Fibroblast of skin of left quadriceps (primary cell): ENCODE measurements at regions not wholly inside any gene's neighbourhood (a gene's known extent, or its start where the extent isn't known, plus 50 kb on each side); places are given as distances from the start of the nearest gene placed in this dataset.
A peak's percentile ranks its signal among the peaks of the same experiment; 100 is the strongest.

Experiments used
- DNase-seq, 2 experiments: peaks; one replicate each; pipeline ENCODE4 v3.0.0-alpha.2; 2013; ENCODE audit warnings: low read depth in 2 of 2

DNA sequence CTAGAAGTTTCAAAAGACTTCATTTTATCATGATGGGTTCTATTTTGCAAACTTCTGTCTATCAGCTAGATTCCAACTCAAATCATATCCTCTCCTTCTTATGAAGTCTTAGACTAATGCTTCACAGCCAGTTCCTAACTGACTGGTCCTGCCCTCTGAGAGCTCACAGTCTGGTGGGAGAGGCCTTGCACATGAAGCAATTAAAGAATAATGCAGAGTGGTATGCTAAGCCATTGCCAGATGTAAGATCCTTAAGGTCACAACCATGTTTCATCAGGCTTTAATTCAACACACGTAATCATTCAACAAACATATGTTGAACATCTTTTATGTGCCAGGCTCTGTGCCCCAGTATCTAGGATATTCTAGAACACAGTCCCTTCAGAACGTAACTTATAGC lies 125.8 kb upstream of the TMPO start:
- no peak for DNase-seq

DNA sequence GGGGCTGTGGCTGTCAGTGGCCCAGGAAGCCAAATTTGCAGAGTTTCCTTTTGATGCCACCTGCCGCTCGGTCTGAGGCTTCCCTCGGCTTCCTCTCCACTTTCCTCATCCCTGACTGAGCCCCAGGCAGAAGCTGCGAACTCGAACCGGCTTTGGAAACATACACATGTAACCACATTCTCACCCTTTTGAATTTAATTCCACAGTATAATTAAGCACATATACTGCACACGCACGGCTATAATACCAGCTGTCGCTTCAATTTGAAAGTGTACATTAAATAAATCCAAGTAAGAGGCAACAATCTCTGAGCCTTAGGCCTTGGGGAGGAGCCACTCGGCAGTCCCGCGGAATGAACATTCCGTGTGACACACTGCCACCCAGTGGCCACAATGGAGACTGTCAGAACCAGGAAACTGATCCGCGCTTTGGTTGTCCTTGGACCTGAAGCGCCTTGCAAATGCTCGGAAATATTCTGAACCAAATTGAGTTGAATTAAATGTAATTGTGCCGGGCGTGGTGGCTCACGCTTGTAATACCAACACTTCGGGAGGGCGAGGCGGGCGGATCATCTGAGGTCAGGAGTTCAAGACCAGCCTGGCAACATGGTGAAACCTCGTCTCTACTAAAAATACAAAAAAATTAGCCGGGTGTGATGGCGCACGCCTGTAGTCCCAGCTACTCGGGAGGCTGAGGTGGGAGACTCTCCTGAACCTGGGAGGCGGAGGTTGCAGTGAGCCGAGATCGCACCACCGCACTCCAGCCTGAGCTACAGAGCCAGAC lies 117.9 kb upstream of the TMPO start:
- peak; percentile 39 to 46 for DNase-seq

DNA sequence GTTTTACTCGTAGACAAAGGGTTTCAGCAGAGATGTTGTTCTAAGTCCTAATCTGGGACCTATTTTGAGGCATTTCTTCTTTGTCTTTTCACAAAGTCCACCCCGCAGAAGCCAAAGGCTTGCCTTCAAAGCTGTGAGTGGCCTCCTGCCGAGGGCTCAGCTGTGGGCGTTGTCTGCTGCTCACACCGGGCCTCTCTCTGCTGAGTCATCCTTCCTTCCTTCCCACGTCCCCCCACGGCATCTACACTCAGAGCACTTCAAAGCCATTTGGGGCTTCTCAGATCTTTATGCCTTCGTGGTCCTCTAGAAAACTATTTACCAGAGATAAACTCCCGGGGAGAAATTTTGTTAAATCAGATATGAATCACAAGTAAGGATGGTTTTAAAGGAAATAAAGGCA lies 115.9 kb upstream of the TMPO start:
- peak; percentile 42 to 49 for DNase-seq

DNA sequence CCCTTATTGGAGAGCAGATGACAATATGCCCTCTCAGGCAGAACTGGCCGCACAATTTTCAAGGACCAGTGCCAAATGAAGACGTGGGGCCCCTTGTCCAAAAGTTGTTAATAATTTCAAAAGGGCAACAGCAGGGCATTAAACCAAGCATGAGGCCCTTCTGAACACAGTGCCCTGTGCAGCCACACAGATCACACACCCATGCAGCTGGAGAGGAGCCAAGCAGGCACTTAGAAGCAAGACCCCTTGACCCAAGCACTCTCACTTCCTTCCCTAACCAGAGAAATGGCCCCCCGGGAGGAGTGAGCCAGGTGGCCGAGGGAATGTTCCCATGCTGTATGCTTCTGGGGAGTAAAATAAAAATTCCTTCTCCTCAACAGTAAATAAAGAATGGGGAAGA lies 114.0 kb upstream of the TMPO start:
- DNase-seq, result no peak

DNA sequence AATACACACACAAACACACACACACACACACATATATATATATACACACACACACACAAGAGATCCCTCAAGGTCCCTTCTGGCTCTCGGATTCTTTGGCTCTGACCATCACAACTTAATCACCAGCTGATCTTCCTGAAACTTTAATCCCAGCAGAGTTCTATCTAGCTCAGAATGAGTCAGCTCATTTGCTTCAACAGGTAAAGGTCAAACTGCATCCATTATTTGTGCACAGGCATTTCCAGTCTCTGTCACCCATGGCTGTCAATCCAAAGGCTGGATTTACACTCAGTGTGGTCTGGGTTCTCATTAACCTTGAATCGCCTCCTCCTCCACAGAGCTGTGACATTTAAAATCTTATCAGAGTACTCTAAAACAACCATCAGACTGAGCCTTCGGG lies 113.3 kb upstream of the TMPO start:
- no peak for DNase-seq

DNA sequence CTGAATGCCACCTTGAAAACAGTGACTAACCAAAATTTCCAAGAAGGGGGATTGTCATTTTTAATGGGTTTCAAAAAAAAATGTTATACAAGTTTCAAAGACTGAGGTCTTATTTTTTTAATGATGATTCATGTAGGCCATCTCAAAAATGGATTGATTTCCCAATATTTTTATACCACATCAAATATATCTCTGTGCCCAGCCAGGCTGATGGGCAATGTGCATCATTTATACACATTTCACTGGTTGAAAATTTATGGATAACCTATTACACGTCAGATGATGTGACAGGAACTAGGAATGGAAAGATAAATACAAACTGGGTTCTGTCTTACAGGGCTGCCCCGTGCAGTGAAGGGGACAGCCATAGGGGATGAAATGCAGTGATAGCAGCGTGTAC lies 112.7 kb upstream of the TMPO start:
- DNase-seq, result no peak

DNA sequence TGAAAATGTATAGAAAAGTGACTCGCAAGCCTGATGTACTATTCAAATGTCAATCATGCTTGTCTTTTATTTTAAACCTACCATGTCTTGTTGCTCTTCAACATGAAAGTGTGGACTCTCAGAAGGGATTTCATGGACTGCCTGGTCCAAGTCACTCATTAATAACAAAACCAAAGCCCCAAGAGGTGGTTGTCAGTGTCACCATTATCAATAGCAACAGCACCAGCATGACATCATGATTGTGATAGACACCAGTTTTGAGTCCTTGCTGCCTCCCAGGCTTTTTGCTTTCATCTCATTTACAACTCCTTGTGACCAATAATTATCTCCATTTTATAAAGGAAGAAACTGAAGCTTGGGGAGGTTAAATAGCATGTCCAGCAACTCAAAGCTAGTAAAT lies 112.0 kb upstream of the TMPO start:
- DNase-seq, result no peak

DNA sequence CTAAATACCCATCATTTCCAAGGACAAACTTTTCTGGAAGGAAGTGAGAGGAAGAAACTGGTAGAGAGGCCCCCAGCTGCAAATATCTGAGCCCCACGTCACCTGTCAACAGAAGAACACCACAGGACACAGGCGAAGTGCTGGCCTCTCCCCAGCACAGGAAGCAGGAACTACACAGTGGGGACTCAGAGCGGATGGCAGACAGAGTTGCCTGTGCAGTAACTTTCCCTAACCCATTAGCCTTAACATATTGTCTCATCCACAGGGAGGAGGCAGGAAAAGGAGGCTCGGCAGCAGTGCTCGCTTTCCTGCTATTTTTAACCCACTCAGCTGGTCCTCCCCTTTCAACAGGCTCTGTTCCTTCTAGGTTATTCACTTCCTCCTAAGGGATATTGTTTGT lies 111.5 kb upstream of the TMPO start:
- no peak for DNase-seq

DNA sequence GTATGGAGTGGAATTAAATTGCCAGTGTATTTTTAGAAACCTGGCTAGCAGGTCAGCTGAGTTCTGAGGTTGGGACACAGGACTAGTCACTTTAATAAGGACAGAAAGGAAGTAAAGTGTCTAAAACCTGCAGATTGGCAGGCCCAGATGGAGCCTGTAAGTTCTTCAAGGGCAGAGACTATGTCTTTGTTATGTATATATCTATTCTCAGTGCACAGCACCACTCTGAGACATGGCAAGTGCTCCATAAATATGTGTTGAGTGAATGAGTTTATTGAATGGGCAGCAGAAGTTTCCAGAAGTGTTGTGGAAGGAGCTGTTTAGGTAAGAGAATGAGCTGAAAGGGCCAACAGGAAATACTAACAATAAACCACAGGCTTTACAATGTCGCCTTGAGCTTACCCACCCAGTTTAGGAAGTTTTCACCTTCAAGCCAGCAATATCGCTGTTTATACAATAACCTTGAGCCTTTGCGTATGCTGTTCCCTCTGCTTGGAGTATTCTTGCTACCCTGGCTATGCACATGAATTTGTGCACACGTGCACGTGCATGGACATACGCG lies 109.5 kb upstream of the TMPO start:
- DNase-seq, result no peak

DNA sequence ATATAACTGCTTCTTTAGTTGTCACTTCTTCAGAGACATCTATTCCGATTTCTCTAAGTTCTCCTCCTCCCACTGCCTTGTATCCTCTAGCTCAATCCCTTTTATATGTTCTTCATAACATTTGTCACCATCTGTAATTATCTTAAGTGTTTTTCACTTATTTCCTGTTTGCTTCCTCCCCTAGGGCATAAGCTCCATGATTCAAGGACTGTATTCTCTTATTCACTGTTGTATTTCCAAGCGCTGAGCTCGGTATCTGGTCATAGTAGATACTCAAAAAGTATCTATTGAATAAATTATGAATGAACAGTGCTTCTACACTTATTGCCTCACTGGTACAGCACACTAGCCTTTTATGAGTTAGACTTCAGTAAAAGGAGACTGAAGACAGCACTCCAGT lies 109.0 kb upstream of the TMPO start:
- DNase-seq, result no peak

DNA sequence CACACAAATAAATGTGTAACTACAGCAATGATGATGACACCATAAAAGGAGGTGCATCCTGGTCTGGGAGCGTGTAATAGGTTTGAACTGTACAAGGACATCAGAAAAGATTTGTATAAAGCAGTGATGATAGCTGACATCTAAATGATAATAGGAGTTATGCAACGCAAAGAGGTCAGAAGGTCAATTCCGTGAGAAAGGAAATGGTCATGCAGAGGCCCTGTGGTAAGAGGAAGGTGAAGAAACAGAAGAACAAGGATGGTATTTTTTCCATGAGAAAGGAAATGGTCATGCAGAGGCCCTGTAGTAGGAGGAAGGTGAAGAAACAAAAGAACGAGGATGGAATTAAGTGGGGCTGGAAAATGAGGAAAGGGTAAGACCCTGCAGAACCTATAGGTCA lies 106.7 kb upstream of the TMPO start:
- no peak for DNase-seq

DNA sequence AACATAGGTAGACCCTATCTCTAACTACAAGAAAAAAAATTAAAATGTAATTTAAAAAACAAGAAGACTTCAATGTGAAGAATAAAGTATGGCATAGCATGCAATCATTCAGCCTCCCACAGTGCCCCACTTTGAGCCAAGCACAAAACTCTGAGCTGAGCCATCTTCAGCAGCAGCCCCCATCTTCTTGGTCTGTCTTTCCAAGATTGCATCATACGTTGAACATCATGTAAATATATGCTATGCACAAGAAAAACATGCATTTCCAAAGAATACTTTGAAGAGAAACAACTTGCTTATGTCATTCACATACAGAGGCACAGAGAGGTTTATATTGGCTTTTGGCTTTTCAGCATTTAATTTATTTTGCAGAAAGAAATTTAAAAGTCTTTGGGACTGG lies 105.8 kb upstream of the TMPO start:
- no peak for DNase-seq

DNA sequence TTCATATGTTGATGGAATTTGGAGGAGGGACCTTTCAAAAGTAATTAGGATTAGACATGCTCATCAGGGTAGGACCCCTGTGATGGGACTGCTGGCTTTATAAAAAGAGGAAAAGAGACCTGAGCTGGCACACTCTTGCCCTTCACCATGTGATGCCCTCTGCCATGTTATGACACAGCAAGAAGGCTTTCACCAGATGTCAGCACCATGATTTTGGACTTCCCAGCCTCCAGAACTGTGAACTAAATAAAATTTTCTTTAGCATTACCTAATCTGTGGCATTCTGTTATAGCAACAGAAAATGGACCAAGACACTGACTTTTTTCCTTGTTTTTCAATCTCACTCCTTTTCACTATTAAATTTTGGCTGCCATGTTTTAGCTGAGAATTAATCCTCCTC lies 105.0 kb upstream of the TMPO start:
- no peak for DNase-seq

DNA sequence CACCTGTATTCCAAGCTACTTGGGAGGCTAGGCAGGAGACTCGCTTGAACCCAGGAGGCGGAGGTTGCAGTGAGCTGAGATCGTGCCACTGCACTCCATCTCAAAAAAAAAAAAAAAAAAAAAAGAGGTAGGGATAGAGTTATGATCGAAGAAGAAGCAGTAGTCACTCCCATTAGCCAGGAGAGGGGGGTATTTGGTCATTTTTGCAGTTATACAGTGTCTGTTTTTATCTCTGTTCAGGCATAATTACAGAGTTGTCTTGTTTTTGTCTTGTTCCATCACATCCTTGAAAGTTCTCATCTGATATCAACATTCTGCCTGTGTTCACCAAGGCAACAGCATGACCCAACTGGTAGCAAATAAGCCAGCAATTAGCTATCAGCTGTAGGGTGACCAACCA lies 98.5 kb upstream of the TMPO start:
- DNase-seq, result peak; percentile 49 to 51

DNA sequence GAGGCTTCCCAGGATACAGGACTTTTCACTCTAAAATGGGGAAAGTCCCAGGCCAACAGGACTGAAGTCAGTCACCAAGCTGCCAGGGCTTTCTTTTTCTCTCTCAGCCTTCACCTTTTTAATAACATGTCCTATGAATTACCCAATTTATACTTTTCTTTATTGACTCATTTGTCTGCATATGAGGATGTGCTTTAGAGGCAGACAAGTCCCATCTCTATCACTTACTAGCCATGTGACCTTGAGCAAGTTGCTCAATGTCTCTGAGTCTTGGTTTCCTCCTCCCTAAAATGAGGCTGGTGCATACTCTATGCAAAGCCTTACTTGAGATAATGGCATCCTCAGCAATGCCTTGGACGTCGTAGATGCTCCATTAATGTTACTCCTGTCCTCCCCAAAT lies 98.1 kb upstream of the TMPO start:
- no peak for DNase-seq

DNA sequence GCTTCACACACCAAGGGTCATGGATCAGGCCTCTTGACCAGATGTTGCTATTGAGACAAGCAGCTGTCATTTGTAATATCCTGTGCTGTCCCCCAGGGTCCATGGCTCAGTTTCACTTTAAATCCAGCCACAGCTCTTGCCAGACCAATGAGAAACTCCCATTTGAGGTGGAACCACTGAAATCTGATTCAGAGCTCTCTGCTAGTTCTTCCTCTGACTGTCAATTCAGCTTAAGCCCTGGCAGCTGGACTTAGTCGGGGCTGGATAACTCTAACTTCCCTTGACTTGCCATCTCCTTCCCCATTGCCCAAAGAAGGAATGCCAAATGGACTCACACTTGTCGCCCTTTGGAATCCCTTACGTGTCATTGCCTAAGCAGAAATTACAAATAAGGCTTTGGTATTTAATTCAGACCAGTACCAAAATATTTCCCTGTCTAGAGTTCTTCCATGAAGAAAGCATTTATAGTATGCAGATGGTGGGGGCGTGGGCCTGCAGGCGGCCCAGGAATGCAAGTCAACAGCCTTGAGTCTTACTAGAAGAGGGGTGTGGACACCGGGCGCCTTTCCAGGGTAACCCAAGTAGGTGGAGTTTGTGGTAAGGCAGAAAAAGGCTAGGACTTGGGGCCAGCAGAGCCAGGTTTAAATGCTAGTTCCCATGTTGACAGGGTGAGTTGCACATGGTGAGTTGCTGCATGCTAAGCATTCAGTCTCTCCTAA lies 96.9 kb upstream of the TMPO start:
- DNase-seq, result peak; percentile 96 to 97

DNA sequence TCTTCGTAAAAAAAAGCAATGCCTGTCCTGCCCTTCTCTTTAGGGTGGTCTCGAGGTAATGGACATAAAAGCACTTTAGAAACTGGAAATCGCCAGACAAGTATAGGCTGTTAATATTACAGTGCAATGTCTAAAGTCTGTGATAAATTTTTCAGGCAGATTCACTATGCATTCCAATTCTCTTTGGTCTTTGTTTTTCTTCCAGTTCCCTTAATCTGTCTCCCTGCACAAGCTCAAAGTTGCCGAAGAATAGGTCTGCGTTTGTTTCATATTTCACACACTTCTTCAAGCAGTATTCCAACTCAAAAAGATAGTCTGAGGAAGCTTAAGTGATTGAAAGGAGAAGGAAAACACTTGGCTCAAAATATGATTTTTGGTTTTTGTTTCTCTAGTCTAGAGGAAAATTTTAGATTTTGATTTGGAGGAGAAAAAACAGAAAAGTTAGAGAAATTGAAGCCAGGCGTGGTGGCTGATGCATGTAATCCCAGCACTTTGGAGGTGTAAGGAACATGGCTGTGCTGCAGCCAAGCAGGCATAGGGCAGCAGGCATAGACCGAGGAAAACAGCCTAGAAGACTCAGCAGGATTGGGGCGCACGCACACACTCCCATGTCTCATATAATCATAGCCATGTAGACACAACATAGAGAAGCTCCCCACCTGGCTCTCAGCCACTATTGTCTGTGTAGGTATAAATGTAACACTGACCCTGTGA lies 96.2 kb upstream of the TMPO start:
- no peak for DNase-seq

DNA sequence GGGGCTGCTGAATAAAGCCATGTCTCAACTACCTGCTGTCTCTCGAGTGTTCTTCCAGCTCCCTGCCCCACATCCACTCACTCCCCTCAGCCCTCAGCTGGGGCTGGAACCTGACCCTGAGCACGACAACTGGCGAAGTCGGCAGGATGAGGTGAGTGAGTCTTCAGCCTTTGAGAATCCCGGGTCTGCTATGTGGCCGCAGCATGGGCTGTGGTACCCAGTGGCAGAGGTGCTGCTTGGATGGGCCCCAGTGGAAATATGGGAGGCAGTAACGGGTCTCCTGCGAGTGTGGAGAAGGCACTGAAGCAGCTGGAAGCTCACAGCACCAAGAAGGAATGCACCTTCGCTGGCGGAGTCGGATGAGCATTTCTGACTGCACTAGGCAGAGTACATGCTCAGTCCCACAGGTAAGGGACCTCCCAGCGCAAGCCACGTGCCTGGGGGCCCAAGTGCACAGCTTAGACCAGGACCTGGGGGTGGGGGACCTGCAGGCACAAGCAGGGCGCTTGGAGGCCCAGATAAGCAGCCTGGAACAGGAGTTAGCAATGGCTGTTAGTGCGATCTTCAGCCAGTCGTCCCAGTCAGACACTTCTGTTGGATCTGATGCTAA lies 95.5 kb upstream of the TMPO start:
- DNase-seq, result no peak

DNA sequence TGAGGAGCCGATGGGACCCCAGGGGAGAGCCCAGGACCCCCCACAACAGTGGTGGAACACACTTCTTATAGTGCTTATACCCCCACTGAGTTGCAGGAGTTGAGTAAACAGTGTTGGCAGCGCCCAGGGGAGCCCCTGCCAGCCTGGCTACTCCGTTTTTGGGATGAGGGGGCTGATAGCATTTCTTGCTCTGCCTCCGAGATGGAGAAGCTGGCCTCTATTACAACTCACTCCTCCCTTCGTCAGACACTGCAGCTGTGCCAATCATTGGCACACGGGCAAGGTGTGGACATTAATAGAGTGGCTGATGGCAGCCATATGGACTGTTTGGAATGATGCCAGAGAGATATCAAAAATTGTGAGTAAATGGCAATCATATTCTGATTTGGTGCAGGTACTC lies 94.9 kb upstream of the TMPO start:
- no peak for DNase-seq

DNA sequence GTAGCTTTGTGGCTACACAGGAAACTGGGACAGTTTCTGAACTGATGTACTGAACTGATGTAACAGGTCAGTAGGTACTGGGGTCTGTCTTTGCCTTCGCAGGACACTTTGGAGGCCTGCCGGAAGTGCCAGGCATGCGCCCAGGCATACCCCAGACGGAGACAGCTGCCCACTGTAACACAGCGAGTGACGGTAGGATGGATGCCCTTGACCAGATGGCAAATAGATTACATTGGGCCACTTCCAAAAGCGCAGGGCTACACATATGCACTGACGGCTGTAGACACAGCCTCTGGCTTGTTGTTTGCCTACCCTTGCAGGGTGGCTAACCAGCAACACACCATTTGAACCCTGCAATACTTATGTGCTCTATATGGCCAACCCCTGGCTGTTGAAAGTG lies 94.1 kb upstream of the TMPO start:
- no peak for DNase-seq

DNA sequence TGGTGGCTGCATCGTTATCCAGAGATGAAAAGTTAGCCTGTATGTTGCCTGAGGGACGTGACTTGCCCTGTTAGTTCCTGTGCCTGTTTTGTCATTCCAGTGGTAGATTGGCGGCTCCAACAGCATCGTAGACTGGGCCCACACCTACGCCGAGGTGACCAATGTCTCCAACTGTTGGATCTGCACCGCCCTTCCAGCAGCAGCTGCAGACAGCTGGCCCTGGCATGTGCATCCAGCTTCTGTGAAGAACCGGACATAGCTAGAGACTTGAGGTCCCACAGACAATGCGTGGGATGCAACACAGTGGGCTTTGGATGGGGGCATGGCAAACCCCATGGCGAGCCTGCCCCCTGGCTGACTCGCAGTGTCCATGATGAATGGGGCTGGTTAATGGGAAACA lies 93.0 kb upstream of the TMPO start:
- no peak for DNase-seq

DNA sequence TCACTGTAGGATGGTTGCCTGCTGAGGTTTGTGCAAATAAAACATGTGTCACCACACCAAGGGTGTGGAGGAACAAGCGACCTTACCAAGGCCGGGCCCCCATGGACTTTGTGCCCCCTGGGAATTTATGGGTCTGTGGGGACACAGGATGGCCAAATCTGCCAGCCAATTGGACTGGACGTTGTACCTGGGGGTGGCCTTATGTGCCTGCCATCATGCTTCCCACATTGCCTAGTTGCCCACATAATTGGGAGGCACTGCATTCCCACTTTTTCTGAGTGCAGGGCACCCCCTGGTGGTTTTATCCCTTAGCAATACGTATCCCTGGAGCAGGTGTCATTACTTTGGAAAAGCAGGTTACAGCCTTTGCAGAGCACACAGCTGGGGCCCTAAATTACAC lies 92.6 kb upstream of the TMPO start:
- no peak for DNase-seq
